Activated T-helper 9 cell treated with anti-CD3 and anti-CD28 coated beads, Interleukin-2, amount 50 U/mL, for 16 hours (primary cell): ENCODE measurements at regions not wholly inside any gene's neighbourhood (a gene's known extent, or its start where the extent isn't known, plus 50 kb on each side); places are given as distances from the start of the nearest gene placed in this dataset.
"Not testable (repeated sequence)": the region's sequence is repeated elsewhere in the genome, so short reads cannot be mapped to it uniquely, and the experiment has no call there.

ENCODE experiments used
- DNase-seq: peaks from one replicate; pipeline ENCODE4 v3.0.0-alpha.2; 2020; ENCODE audit warnings: low read depth

DNA sequence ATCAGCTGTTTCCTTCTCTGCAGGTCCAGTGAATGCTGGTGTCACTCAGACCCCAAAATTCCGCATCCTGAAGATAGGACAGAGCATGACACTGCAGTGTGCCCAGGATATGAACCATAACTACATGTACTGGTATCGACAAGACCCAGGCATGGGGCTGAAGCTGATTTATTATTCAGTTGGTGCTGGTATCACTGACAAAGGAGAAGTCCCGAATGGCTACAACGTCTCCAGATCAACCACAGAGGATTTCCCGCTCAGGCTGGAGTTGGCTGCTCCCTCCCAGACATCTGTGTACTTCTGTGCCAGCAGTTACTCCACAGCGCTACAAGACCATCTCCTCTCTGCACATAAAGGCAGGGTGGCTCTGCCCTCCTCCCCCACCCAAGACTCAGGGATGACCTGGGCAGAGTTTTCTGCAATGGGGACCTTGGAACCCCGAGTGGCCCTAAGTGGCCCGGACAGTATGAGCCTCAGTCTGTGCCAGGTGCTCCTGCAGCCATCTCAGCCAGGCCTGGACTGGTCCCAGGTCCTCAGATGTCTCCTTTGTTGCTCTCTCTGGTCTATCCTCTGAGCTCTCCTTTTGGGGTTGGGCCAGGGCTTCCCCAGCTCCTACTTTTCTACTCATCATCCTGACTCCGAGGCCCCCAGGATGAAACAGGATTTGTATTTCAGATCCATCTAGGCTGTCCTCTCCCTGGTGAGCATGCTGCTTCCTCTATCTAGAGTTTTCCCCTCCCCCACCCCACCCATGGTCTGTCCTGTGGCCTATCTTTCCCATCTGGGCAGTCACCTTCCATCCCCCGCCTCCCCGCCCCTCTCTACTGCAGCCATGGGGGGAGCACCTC, 212.1 kb upstream of the PRSS58 start:
- no peak for DNase-seq

DNA sequence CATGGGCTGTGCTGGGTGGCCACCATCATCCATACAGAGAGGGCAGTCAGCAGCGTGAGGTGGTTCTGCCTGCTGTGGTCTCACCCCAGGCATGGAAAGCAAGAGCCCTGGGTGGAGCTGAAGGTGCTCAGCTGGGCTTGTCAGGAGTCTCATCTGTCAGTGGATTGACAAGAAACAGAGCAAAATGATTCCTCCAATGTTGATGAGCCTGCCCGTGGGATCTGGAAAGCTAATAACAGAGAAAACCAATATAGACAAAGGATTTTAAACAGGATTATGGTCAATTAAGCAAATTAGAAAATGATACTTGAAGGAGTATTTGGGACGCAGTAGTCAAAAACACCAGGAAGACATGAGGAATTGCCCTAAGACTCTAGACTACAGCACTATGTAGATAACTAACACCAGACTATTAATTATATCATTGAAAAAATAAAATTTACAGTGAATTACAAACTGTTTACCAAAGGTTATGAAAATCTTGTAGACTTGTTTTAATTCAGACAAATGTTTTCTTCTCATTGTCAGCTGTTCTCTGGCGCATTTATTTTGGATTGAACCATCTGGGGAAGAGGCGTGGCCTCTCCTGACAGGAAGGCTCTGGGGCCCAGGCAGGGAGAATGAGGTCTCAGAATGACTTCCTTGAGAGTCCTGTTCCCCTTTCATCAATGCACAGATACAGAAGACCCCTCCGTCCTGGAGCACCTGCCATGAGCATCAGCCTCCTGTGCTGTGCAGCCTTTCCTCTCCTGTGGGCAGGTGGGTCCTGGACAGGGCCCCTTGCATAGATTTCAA, 211.2 kb upstream of the PRSS58 start:
- DNase-seq: no peak

DNA sequence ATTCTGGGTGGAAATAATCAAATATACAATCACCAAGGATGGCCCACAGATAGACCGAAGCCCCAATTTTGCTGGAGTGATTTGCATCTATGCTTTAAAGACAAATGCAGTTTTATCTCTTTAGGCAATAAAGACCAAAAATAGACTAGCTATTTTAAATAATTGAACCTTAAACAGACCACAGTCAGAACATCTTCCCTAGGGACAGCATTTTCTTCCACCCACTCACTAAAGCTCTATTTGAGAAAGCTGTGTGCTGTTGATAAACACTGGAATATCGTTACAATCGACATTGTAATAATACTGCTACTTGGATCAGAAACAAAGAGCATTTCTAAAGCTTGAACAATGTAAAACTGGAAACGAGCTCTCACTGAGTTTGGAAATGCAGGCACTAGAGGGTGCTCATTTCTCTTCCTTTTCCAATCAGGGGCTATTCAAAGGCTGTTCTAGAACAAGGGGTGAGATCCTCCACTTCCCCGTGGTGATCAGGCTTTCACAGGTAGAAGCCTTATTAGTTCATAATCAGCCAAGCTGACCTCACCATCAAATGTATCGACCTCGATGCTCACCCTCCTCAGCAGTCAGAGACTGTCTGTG, 209.3 kb upstream of the PRSS58 start:
- not testable (repeated sequence) for DNase-seq

DNA sequence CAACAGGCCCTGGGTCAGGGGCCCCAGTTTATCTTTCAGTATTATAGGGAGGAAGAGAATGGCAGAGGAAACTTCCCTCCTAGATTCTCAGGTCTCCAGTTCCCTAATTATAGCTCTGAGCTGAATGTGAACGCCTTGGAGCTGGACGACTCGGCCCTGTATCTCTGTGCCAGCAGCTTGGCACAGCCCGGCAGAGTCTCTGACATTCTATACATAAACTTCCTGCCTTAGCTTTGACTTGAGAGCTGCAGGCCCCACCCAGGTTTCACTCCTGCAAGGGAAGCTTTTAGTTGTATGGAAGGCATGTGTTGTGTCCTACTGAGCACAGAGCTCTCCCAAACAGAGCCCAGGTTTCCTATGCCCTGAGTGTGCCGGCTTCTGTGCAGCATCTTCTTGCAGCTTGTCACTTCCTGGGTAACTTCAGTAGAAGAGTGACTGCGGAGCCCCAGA, 205.6 kb upstream of the PRSS58 start:
- DNase-seq: no peak

DNA sequence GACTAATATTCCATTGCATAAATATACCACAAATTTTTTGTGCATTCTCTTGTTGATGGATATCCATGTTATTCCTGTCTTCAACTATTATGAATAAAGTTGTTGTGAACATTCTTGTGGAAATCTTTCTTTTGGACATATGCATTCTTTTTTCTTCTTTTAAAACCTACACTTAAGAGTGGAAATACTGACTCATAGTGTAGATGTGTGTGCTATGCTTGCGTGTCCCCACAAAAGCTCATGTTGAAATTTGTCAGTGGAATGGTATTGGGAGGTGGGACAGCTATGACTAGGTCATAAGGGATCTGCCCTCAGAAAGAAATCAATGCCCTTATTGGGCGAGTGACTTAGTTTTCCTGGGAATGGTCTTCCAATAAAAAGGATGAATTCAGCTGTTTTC, 203.6 kb upstream of the PRSS58 start:
- DNase-seq: no peak

DNA sequence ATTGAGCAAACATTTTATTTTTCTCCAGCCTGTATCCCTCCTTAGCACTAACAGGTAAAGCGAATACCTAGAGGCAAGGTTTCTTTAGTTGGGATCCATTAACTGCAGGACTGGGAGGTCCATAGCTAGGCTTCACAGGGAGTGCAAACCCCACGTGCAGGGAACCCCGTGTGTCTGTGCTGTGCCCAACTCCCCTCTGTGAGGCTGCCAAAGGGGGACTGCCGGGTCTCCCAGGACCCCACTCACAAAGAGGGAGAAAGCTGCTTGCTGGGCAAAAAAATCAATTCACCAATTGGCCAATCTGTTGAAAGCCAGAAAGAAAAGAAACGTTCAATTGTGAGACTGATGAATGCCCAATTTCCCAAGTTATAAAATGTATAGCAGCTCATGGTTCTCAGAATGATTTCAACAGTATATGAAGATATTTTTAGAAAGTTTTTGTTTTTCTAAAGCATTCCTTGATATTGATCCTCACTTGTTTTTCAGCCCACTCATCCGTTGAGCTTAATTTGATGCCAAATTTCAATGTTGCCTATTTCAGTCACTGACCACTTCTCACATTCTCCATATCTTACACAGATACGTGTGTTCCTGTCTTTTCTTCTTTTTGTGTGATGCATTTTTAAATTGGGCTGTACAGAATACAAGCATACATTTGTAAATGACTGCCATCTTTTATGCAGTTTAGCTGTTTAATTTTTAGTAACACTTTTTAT, 202.7 kb upstream of the PRSS58 start:
- no peak for DNase-seq

DNA sequence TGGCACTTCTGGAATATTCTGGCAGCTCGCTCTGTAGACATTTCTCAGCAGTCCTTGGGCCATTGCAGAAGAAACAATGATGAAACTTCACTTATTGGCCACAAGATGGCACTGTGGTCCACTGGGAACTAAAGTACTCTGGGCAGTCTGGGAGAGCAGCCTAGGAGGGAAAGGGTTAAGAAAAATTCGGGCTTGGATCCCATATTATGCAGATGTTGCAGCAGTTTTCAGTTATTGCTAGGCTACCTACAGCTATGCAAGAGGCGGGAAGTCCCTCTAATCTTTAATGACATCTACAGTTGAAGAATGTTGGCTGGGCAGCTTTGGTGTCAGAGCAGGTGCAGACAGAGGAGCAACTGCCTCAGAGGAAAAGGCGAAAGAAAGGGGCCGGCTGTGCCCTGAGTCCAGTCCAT, 201.7 kb upstream of the PRSS58 start:
- DNase-seq: no peak

DNA sequence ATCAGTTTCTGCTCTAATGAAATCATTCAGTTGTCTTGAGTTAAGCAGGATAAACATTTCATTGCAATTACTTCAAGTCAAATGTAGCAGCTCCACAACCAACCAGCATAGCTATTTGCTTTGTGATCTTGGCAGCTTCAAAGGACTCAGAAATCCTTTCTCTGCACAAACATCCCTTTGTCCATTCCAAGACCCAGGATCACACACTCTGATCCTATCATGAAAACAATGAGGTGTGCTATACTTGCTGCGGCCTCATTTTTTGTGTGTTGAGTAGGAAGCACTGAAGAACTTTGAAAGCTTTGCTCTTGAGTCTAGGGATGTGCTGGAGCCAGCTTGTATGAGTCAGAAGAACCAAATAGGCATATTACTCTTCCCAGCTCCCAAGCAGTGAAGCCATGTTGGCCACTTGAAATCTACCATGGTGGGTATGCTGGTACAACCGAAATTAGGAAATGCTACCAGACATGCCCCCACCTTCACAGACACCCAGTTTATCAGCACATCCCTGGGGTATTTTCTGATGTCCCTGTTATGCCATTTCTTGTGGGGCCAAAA, 199.4 kb upstream of the PRSS58 start:
- DNase-seq: no peak

DNA sequence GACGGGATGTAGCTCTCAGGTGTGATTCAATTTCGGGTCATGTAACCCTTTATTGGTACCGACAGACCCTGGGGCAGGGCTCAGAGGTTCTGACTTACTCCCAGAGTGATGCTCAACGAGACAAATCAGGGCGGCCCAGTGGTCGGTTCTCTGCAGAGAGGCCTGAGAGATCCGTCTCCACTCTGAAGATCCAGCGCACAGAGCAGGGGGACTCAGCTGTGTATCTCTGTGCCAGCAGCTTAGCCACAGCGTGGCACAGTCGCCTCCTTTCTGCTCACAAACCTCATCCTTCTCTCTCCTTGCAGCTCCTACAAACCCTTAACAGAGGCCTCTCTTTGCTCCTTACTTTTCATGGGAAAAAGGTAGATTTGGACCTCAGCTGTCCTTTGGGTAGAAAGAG, 197.5 kb upstream of the PRSS58 start:
- DNase-seq: no peak

DNA sequence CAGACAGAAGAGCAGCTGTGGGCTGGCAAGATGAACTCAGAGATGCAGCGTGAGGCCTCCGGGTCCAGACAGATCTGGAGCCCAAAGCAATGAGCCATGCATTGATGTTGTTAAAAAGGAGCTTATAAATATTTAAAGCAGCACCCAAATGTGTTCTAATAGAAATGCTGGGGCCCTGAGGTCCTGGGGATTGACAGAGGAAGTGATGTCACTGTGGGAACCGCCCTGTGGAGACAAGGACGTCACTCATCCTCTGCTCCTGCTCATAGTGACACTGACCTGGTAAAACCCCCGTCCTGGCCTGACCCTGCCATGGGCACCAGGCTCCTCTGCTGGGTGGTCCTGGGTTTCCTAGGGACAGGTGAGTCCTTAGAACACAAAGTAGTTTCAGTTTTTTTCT, 197.0 kb upstream of the PRSS58 start:
- no peak for DNase-seq

DNA sequence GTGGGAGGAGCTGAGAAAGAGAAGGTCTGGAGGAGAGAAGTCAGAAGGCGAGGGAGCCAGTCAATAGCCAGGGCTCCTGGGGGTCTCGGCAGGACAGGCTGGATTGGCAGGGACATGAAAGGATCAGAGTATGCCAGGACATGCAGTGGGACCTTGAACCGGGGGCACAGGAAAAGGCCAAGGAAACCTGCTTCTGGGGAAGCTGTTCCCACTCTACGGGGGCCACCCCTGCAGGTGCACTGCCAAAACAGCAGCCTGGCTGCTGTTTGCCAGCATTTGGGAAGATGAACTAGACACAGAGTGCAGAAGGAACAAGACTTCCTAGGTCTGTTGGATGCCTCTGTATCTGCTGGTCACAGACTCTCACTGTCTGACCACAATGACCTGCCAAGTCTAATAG, 194.9 kb upstream of the PRSS58 start:
- no peak for DNase-seq

DNA sequence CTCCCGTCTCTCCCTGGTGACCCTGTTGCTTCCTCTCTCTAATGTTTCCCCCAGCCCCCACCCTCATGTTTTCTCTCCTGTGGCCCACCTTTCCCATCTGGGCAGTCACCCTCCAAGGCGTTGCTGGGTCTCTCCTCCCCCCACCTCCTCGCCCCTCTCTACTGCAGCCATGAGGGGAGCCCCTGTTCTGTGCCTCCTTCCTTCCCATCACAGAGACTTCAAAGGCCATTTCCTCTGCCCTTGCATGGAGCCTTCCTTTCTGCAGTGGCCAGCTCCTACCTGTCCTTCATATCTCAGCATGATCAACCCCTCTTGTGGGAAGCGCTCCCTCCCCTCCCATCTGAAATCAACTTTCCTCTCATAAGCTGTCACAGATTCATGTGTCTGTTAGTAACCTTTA, 194.0 kb upstream of the PRSS58 start:
- DNase-seq: no peak

DNA sequence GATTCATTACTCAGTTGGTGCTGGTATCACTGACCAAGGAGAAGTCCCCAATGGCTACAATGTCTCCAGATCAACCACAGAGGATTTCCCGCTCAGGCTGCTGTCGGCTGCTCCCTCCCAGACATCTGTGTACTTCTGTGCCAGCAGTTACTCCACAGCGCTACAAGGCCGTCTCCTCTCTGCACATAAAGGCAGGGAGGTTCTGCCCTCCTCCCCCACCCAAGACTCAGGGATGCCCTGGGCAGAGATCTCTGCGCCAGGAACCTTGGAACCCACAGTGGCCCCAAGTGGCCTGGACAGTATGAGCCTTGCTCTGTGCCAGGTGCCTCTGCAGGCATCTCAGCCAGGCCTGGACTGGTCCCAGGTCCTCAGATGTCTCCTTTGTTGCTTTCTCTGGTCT, 193.4 kb upstream of the PRSS58 start:
- DNase-seq: no peak

DNA sequence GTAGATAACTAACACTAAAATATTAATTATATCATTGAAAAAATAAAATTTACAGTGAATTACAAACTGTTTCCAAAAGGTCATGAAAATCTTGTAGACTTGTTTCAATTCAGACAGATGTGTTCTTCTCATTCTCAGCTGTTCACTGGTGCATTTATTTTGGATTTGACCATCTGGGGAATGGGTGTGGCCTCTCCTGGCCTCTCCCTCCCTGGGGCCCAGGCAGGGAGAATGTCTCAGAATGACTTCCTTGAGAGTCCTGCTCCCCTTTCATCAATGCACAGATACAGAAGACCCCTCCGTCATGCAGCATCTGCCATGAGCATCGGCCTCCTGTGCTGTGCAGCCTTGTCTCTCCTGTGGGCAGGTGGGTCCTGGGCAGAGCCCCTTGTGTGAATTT, 192.8 kb upstream of the PRSS58 start:
- no peak for DNase-seq

DNA sequence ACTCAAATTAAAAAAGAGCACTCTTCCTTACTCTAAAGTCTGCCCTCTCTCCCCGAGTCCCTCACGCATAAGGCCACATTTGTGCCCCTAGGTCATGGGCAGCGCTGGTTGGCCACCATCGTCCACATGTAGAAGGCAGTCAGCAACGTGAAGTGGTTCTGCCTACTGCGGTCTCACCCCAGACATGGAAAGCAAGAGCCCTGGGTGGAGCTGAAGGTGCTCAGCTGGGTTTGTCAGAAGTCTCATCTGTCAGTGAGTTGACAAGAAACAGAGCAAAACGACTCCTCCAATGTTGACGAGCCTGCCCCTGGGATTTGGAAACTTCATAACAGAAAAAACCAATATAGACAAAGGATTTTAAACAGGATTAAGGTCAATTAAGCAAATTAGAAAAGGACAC, 192.3 kb upstream of the PRSS58 start:
- DNase-seq: no peak

DNA sequence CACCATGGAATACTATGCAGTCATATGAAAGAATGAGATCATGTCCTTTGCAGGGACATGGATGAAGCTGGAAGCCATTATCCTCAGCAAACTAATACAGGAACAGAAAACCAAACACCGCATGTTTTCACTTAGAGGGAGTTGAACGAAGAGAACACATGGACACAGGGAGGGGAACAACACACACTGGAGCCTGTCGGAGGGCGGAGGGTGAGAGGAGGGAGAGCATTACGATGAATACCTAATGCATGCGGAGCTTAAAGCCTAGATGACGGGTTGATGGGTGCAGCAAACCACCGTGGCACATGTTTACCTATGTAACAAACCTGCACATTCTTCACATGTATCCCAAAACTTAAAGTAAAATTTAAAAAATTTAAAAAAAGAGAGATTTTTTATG, 191.0 kb upstream of the PRSS58 start:
- DNase-seq: not testable (repeated sequence)

DNA sequence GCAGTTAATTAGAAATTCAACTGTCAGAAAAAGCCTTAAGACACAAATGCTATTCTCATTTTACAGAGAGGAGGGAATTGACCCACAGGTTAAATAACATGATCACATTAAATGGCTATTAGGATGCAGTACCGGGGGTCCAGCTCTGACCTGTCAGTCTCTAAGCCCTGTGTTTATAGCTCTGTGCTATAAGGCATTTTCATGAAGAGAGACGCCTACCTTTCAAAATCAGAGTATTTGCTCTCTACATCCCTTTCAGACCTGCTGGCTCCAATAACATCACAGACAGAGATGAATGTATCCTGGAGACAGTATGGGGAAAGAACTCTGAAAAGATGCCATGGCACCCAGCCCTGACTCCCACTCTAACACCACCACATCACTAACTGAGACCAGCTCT, 189.9 kb upstream of the PRSS58 start:
- no peak for DNase-seq

DNA sequence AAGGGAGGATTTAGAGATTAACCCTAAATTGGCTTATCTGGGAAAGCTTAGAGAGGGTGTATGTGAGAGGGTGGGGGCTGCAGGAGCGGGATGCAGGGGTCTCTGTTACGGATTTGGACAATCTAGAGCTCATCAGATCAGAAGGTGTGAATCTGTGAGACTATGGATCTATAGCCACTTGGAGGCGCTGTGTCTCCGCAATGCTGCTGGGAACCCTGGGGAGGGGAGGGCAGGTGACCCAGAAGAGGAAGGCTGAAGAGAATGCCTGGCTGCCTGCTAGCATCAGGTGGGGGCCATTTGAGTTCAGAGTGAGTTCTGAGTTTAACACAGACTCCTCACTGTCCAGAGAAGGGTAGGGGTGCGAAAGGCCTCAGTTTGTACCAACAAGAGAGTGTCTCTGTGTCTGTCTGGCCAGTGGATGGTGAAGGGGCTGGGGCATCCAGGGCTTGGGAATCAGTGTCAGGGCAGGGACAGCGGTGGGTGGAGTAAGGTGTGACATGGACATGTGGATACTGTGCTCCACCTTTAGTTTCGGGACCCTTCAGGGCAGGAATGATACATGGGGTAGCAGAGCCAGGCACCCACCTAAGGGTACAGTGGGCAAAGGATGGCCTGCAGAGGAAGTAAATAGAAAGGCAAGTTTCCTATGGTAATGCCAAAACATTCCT, 187.3 kb upstream of the PRSS58 start:
- DNase-seq: no peak

DNA sequence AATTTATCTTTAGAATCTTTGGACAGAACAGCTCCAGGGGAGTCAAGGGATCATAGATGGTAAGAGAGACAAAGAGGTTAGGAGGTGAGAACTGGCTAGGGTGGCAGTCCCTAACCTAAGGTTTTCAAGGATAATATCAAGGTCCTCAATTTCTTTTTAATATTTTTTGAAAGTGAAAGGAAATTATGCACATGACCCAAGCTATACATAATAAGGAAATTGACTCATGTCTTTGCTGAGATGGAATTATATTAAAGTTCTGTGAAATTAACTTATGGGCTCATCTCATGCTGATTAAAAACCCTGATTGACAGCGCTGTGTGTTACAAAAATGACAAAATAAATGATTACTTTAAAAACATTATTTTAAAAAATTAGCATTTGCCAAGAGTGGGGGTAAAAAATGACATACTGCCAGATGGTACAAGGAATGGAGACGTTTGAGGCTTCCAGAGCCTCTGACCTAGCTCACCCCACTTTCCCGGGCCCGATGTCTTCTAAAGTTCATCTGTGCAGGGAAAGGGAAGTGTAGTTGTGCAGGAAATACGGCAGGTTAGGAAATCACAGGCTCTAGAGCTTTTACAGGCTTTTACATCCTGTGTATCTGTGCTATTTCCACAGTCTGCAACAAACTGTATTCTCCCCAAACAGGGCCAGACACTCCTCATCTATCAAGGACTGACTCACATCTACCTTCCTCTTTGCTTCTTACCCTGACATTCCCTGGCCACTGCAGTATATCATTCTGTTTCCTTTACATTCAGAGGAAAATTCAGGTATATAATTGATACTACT, 185.6 kb upstream of the PRSS58 start:
- no peak for DNase-seq

DNA sequence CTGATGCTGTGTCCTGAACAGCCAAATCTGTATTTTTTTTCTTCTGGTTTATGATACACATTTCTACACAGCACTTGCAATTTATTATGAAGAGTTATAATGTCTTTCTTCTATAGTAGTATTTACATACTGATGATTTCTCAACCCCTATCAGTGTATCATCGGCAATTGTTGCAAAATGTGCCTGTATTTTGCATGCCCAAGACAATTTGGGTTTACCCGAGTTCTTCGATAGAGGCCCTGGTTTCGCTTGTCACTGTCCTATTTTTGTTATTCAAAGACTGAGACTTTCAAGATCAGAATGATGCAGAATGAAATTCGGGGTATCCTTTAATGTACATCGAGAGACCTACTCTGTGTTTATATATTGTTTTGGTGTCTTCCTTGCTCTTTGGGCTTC, 184.5 kb upstream of the PRSS58 start:
- no peak for DNase-seq
